GM12875 (cell line): ENCODE measurements at regions not wholly inside any gene's neighbourhood (a gene's known extent, or its start where the extent isn't known, plus 50 kb on each side); places are given as distances from the start of the nearest gene placed in this dataset.

Source experiments
- H3K4me3 ChIP-seq: one replicate; pipeline ENCODE4 v1.5.1; 2011; ENCODE audit warnings: low read depth, low read length, control low read depth
- CTCF ChIP-seq: IDR thresholded peaks from 2 replicates; pipeline ENCODE4 v1.5.1; 2011; ENCODE audit warnings: low read depth, mild to moderate bottlenecking, control low read depth, inconsistent platforms, low read length, moderate library complexity, borderline replicate concordance; ENCODE audit not compliant: insufficient read depth

GRCh38 chr2:160650196-160651118 lies 156.8 kb upstream of the RBMS1 start:
- no peak for TF ChIP-seq CTCF
- H3K4me3 ChIP-seq, result no peak overlapping the region

GRCh38 chr2:160651416-160652200 lies 158.0 kb upstream of the RBMS1 start:
- H3K4me3 ChIP-seq, result no peak overlapping the region
- TF ChIP-seq CTCF, result no peak

DNA sequence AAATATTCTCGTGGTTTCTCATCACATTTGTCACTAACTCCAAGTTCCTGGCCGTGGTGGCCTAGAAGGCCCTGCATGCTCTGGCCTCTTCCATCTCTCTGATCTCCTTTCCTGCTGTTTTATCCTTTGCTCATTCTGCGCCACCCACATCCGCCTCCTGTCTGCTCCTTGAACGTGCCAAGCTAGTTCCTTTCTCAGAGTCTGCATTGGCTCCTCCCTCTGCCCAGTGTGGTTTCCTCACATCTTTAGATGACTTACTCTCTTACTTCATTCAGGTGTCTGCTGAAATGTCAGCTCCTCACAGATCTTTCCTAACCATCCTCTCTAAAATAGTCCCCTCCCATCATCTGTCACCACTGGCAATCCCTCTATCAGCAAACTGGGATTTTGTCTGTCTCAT lies 158.6 kb upstream of the RBMS1 start:
- TF ChIP-seq CTCF, result no peak
- no peak overlapping the region for H3K4me3 ChIP-seq

DNA sequence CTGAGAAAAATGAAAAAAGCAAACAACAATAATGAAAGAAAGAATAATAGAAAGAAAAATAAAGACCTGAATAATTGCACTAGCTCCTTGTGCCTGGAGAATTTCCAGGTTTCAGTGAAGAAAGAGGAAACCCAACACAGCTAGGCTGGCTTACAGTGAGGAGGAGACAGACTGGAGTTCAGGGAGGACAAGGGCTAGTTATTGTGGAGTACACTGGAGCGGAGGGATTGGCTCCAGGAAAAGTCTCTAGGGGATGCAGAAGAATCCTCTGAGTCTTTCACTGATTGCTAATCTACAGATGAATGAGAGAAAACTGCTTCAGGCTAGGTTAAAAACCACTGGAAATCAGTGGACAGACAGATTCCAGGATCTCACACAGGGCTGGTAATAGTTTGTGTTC lies 163.6 kb upstream of the RBMS1 start:
- H3K4me3 ChIP-seq, result no peak overlapping the region
- no peak for TF ChIP-seq CTCF

GRCh38 chr2:160658851-160659250 lies 165.2 kb upstream of the RBMS1 start:
- TF ChIP-seq CTCF, result no peak
- no peak overlapping the region for H3K4me3 ChIP-seq

- H3K4me3 ChIP-seq, result no peak overlapping the region
- TF ChIP-seq CTCF, result no peak
These were observed 167.1 kb upstream of the RBMS1 start for GRCh38 chr2:160660741-160661140.
